ENCODE measurements at regions not wholly inside any gene's neighbourhood (a gene's known extent, or its start where the extent isn't known, plus 50 kb on each side); places are given as distances from the start of the nearest gene placed in this dataset.
A peak's percentile ranks its signal among the peaks of the same experiment; 100 is the strongest.

DNA sequence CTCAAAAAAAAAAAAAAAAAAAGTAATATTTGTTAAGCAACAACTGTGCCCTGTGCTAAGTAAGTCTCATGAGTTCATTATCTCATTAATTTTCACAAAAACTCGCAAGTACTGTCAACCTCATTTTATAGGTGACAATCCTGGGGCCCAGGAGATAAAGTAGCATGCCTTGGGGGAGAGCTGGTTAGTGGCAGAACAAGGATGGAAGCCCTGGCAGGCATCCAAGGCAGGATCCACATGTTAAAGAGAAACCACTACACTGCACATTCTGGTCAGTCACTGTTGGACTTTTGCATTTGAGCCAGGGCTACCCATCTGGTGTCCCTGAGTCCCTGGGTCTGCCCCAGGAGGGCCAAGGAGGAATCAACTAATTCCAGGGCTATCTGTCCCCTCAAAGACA is 54.6 kb downstream of the ZFP36L2 start:
- no peak for TF ChIP-seq CREB1 (IDR thresholded peaks at IDR 0.05; ENCODE audit: low read depth)
- TF ChIP-seq YY1 (IDR thresholded peaks at IDR 0.05; ENCODE audit: low read depth), result no peak
- no peak for TF ChIP-seq FOXM1 (IDR thresholded peaks at IDR 0.05; ENCODE audit: borderline replicate concordance, low read depth)
- TF ChIP-seq NFIC (IDR thresholded peaks at IDR 0.05), result no peak
- no peak for TF ChIP-seq TEAD4 (IDR thresholded peaks at IDR 0.05)

DNA sequence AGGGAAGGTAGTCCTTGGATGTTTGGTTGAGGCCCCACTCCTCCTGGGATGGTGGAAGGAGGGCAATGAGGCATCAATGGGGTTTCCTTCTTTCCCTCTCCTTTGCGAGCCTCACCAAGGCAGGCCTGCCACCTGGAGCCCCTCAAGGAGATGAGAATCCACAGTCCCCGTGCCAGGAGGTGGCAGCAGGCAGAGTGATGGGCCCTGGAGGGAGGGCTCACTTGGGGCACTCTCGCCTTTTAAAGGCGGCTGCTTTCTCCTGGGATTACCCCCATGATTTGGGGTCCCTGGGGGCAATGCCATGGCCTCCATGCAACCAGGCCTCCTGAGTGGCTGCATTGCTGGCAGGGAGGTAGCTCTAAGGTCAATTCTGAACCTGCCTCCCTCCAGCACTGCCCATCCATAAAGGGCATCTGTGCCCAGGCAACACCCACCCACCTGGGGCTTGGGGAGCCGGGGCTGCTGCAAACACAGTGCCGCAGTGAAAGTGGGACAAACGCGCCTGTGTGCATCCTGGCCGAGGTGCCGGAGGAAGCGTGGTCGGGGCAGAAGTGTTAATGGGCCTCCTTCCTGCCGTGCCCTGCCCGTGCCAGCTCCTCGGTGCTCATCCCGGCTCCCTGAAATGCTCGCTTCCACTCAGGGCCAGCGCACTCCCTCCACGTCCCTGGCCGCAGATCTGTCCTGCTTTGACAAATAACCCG is 55.9 kb downstream of the ZFP36L2 start:
- TF ChIP-seq TCF12 (IDR thresholded peaks at IDR 0.05; ENCODE audit: low read depth) (no peak), ZBTB7A (IDR thresholded peaks at IDR 0.05; ENCODE audit: low read depth) (no peak), EGR1 (IDR thresholded peaks at IDR 0.05) (no peak), NFIC (IDR thresholded peaks at IDR 0.05) (no peak), RAD21 (IDR thresholded peaks at IDR 0.05; ENCODE audit: low read depth) (no peak)
- TF ChIP-seq, protein P1, sequence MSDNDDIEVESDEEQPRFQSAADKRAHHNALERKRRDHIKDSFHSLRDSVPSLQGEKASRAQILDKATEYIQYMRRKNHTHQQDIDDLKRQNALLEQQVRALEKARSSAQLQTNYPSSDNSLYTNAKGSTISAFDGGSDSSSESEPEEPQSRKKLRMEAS (IDR thresholded peaks at IDR 0.05), result no peak
- TF ChIP-seq, protein P2, sequence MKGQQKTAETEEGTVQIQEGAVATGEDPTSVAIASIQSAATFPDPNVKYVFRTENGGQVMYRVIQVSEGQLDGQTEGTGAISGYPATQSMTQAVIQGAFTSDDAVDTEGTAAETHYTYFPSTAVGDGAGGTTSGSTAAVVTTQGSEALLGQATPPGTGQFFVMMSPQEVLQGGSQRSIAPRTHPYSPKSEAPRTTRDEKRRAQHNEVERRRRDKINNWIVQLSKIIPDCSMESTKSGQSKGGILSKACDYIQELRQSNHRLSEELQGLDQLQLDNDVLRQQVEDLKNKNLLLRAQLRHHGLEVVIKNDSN (IDR thresholded peaks at IDR 0.05), result no peak

DNA sequence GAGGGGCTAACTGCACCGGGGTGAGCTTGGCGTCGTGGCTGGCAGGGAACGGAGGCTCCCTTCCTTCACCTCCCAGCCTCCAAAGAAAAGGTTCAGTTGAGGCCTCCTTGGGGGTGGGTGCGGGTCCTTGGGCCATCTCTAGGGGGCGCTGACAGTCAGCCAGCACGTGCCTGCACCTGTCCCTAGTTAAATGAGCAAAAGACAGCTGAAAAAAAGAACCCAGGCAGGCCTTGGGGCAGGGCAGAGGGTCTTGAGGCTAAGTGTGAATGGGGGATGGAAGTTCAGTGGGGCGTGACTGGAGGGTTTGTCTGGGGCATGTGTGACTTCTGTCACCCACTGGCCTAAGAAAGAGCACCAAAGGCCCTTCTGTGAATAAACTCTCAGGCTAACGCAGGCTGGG is 56.4 kb downstream of the ZFP36L2 start:
- TF ChIP-seq EGR1 (IDR thresholded peaks at IDR 0.05), result no peak
- TF ChIP-seq TCF12 (IDR thresholded peaks at IDR 0.05; ENCODE audit: low read depth), result no peak
- no peak for TF ChIP-seq CREB1 (IDR thresholded peaks at IDR 0.05; ENCODE audit: low read depth)
- TF ChIP-seq, protein P1 (IDR thresholded peaks at IDR 0.05), result peak; percentile 81
- no peak for TF ChIP-seq TAF1 (IDR thresholded peaks at IDR 0.05; ENCODE audit: low read depth)
- TF ChIP-seq YY1 (IDR thresholded peaks at IDR 0.05; ENCODE audit: low read depth), result no peak
- TF ChIP-seq NFIC (IDR thresholded peaks at IDR 0.05), result no peak
- TF ChIP-seq FOXM1 (IDR thresholded peaks at IDR 0.05; ENCODE audit: borderline replicate concordance, low read depth), result no peak
- no peak for TF ChIP-seq EP300 (IDR thresholded peaks at IDR 0.05; ENCODE audit: borderline replicate concordance)
- TF ChIP-seq, protein P2 (IDR thresholded peaks at IDR 0.05), result peak; percentile 55
- peak; percentile 9; the same call in 1 of the 2 replicates for TF ChIP-seq ZBTB7A (IDR thresholded peaks at IDR 0.05; ENCODE audit: low read depth)
- TF ChIP-seq CEBPB (IDR thresholded peaks at IDR 0.05), result no peak
- TF ChIP-seq RAD21 (IDR thresholded peaks at IDR 0.05; ENCODE audit: low read depth), result peak; percentile 68
- TF ChIP-seq, protein P3, sequence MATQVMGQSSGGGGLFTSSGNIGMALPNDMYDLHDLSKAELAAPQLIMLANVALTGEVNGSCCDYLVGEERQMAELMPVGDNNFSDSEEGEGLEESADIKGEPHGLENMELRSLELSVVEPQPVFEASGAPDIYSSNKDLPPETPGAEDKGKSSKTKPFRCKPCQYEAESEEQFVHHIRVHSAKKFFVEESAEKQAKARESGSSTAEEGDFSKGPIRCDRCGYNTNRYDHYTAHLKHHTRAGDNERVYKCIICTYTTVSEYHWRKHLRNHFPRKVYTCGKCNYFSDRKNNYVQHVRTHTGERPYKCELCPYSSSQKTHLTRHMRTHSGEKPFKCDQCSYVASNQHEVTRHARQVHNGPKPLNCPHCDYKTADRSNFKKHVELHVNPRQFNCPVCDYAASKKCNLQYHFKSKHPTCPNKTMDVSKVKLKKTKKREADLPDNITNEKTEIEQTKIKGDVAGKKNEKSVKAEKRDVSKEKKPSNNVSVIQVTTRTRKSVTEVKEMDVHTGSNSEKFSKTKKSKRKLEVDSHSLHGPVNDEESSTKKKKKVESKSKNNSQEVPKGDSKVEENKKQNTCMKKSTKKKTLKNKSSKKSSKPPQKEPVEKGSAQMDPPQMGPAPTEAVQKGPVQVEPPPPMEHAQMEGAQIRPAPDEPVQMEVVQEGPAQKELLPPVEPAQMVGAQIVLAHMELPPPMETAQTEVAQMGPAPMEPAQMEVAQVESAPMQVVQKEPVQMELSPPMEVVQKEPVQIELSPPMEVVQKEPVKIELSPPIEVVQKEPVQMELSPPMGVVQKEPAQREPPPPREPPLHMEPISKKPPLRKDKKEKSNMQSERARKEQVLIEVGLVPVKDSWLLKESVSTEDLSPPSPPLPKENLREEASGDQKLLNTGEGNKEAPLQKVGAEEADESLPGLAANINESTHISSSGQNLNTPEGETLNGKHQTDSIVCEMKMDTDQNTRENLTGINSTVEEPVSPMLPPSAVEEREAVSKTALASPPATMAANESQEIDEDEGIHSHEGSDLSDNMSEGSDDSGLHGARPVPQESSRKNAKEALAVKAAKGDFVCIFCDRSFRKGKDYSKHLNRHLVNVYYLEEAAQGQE (IDR thresholded peaks at IDR 0.05; ENCODE audit: low read depth), result no peak
- TF ChIP-seq TEAD4 (IDR thresholded peaks at IDR 0.05), result no peak

DNA sequence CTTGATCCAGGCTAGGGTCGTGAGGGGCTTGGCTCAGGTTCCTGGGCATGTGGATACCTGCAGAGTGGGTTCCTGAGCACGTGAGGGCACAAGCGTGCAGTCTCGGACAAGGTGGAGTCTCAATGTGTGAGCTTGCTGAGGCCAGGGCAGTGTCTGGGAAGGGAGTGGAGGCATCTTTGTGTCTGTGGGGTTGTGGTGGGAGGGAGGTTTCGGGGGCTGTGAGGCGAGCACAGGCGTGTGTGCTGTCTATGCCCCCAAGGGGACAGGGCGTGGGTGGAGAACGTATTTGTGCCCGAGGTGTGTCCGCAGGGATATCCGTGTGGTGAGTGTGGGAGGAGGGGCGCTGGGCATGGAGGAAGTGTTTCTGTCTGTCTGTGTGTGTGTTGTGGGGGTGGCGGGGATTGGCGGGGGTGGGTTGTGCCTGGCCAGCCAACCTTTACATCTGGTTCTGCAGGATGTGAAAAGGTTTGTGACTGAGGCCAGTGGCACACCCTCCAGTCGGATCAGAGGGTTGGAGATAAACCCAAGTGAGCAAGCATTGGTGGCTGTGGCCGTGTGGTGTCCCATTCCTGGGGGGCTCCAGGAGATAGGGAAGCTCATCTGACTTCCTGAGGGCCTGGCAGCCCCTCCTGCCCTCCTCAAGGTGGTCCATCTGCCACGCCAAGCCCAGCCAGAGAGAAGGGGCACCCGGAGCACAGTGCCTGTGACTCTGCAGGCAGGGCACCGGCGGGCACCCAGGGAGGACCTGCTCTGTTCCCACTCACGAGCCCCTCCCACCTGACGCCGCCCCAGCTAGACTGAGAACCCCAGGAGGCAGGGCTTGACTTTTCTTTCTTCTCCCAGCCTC is 57.1 kb downstream of the ZFP36L2 start:
- TF ChIP-seq FOXM1 (IDR thresholded peaks at IDR 0.05; ENCODE audit: borderline replicate concordance, low read depth) (no peak), TEAD4 (IDR thresholded peaks at IDR 0.05) (no peak; the same call in 1 of the 2 replicates), YY1 (IDR thresholded peaks at IDR 0.05; ENCODE audit: low read depth) (no peak), TCF12 (IDR thresholded peaks at IDR 0.05; ENCODE audit: low read depth) (0 out of 2 replicates have a peak, but pooled peaks have one; percentile 30), TAF1 (IDR thresholded peaks at IDR 0.05; ENCODE audit: low read depth) (no peak), CREB1 (IDR thresholded peaks at IDR 0.05; ENCODE audit: low read depth) (no peak), CEBPB (IDR thresholded peaks at IDR 0.05) (no peak), ZBTB7A (IDR thresholded peaks at IDR 0.05; ENCODE audit: low read depth) (peak; percentile 6), RAD21 (IDR thresholded peaks at IDR 0.05; ENCODE audit: low read depth) (no peak; the same call in 1 of the 2 replicates), EGR1 (IDR thresholded peaks at IDR 0.05) (peak; percentile 90), EP300 (IDR thresholded peaks at IDR 0.05; ENCODE audit: borderline replicate concordance) (peak; percentile 43; the same call in 1 of the 2 replicates), NFIC (IDR thresholded peaks at IDR 0.05) (peak; percentile 6; the same call in 1 of the 2 replicates)
- TF ChIP-seq, protein P3 (IDR thresholded peaks at IDR 0.05; ENCODE audit: low read depth), result no peak
- TF ChIP-seq, protein P2 (IDR thresholded peaks at IDR 0.05), result peak; percentile 78
- TF ChIP-seq, protein P1 (IDR thresholded peaks at IDR 0.05), result peak; percentile 80

Measured in Ishikawa (cell line).